H9 (cell line): ENCODE measurements at regions not wholly inside any gene's neighbourhood (a gene's known extent, or its start where the extent isn't known, plus 50 kb on each side); places are given as distances from the start of the nearest gene placed in this dataset.

ENCODE experiments used
- DNase-seq: peaks from one replicate; pipeline ENCODE4 v3.0.0-alpha.2; 2017
- H2AFZ ChIP-seq: one replicate; pipeline ENCODE4 v1.6.1; 2013; ENCODE audit warnings: mild to moderate bottlenecking, low read length, control low read depth, moderate library complexity
- H2AK5ac ChIP-seq: 2 replicates; pipeline ENCODE4 v1.6.1; 2013; ENCODE audit warnings: low read length, control low read depth, mixed read lengths; ENCODE audit not compliant: insufficient read length
- H2BK120ac ChIP-seq: one replicate; pipeline ENCODE4 v1.6.1; 2013; ENCODE audit warnings: low read depth, mild to moderate bottlenecking, low read length, control low read depth, inconsistent platforms; ENCODE audit not compliant: poor library complexity, severe bottlenecking
- H2BK12ac ChIP-seq: 2 replicates; pipeline ENCODE4 v1.6.1; 2013; ENCODE audit warnings: low read length, control low read depth, mixed read lengths, low read depth; ENCODE audit not compliant: insufficient read length
- H2BK15ac ChIP-seq: 2 replicates; pipeline ENCODE4 v1.6.1; 2013; ENCODE audit warnings: low read depth, low read length, control low read depth
- H2BK20ac ChIP-seq: one replicate; pipeline ENCODE4 v1.6.1; 2013; ENCODE audit warnings: low read depth, mild to moderate bottlenecking, low read length, control low read depth, inconsistent platforms; ENCODE audit not compliant: poor library complexity, severe bottlenecking
- H2BK5ac ChIP-seq: 2 replicates; pipeline ENCODE4 v1.6.1; 2013; ENCODE audit warnings: low read length, control low read depth, mixed read lengths; ENCODE audit not compliant: insufficient read length
- H3K14ac ChIP-seq: 2 replicates; pipeline ENCODE4 v1.6.1; 2013; ENCODE audit warnings: low read length, control low read depth; ENCODE audit not compliant: insufficient read depth
- H3K18ac ChIP-seq: 2 replicates; pipeline ENCODE4 v1.6.1; 2013; ENCODE audit warnings: low read depth, mild to moderate bottlenecking, mixed read lengths, low read length, control low read depth; ENCODE audit not compliant: insufficient read length
- H3K23ac ChIP-seq: 2 replicates; pipeline ENCODE4 v1.6.1; 2013; ENCODE audit warnings: low read length, control low read depth, mixed read lengths, low read depth; ENCODE audit not compliant: insufficient read length
- H3K23me2 ChIP-seq: 2 replicates; pipeline ENCODE4 v1.6.1; 2013; ENCODE audit warnings: low read depth, mild to moderate bottlenecking, mixed read lengths, low read length, control low read depth; ENCODE audit not compliant: insufficient read length, poor library complexity, severe bottlenecking
- H3K27ac ChIP-seq: 2 replicates; pipeline ENCODE4 v1.5.1; 2013; ENCODE audit warnings: low read length, control low read depth, mixed read lengths, low read depth; ENCODE audit not compliant: insufficient read length
- H3K27me3 ChIP-seq: 2 replicates; pipeline ENCODE4 v1.6.1; 2013; ENCODE audit warnings: low read length, control low read depth, inconsistent platforms; ENCODE audit not compliant: insufficient read depth
- H3K4ac ChIP-seq: 2 replicates; pipeline ENCODE4 v1.6.1; 2013; ENCODE audit warnings: low read depth, mild to moderate bottlenecking, control low read depth, inconsistent platforms, low read length, moderate library complexity
- H3K4me1 ChIP-seq: 2 replicates; pipeline ENCODE4 v1.6.1; 2013; ENCODE audit warnings: low read length, control low read depth, inconsistent platforms; ENCODE audit not compliant: insufficient read depth
- H3K4me2 ChIP-seq: 2 replicates; pipeline ENCODE4 v1.6.1; 2013; ENCODE audit warnings: low read length, control low read depth, mixed read lengths; ENCODE audit not compliant: insufficient read length, insufficient read depth
- H3K56ac ChIP-seq: 2 replicates; pipeline ENCODE4 v1.6.1; 2013; ENCODE audit warnings: low read depth, mild to moderate bottlenecking, mixed read lengths, low read length, control low read depth; ENCODE audit not compliant: insufficient read length
- H3K79me1 ChIP-seq: 2 replicates; pipeline ENCODE4 v1.6.1; 2013; ENCODE audit warnings: low read depth, mild to moderate bottlenecking, moderate library complexity, low read length, control low read depth, inconsistent platforms; ENCODE audit not compliant: insufficient read depth, poor library complexity, severe bottlenecking
- H3K79me2 ChIP-seq: 2 replicates; pipeline ENCODE4 v1.6.1; 2013; ENCODE audit warnings: low read length, control low read depth, inconsistent platforms; ENCODE audit not compliant: insufficient read depth
- H3K9ac ChIP-seq: 2 replicates; pipeline ENCODE4 v1.6.1; 2013; ENCODE audit warnings: low read length, control low read depth, mixed read lengths; ENCODE audit not compliant: insufficient read length; ENCODE audit errors: extremely low read depth
- H3K9me3 ChIP-seq: one replicate; pipeline ENCODE4 v1.6.1; 2013; ENCODE audit warnings: low read depth, low read length, inconsistent platforms; ENCODE audit not compliant: control insufficient read depth
- H3T11ph ChIP-seq: one replicate; pipeline ENCODE4 v1.6.1; 2013; ENCODE audit warnings: mild to moderate bottlenecking, low read length, control low read depth, inconsistent platforms
- H4K20me1 ChIP-seq: one replicate; pipeline ENCODE4 v1.6.1; 2013; ENCODE audit not compliant: control insufficient read depth, insufficient read length, insufficient read depth
- H4K5ac ChIP-seq: 2 replicates; pipeline ENCODE4 v1.6.1; 2013; ENCODE audit warnings: low read depth, mild to moderate bottlenecking, mixed read lengths, low read length, control low read depth; ENCODE audit not compliant: insufficient read length
- H4K8ac ChIP-seq: replicated peaks from 2 replicates; pipeline ENCODE4 v1.6.1; 2013; ENCODE audit warnings: low read length, control low read depth, mixed read lengths, low read depth; ENCODE audit not compliant: insufficient read length
- H4K91ac ChIP-seq: 2 replicates; pipeline ENCODE4 v1.6.1; 2013; ENCODE audit warnings: low read depth, mild to moderate bottlenecking, moderate library complexity, mixed read lengths, low read length, control low read depth; ENCODE audit not compliant: insufficient read length
- H3K27ac Mint-ChIP-seq, 3 experiments: 2 replicates in 2 of 3; 3 replicates in 1 of 3; pipeline ENCODE4 v1.8.0; 2020 to 2021; ENCODE audit warnings: mixed read lengths in 3 of 3, mild to moderate bottlenecking in 1 of 3, moderate library complexity in 1 of 3
- H3K27me3 Mint-ChIP-seq: 2 replicates; pipeline ENCODE4 v1.8.0; 2021; ENCODE audit warnings: low read depth, mild to moderate bottlenecking, moderate library complexity, mixed read lengths
- H3K36me3 Mint-ChIP-seq, 3 experiments: 2 replicates in 2 of 3; 3 replicates in 1 of 3; pipeline ENCODE4 v1.8.0; 2020 to 2021; ENCODE audit warnings: low read depth in 3 of 3, mixed read lengths in 3 of 3; ENCODE audit not compliant: insufficient read depth in 1 of 3
- H3K4me1 Mint-ChIP-seq, 2 experiments: 2 replicates each; pipeline ENCODE4 v1.8.0; 2020; ENCODE audit warnings: mixed read lengths in 2 of 2
- H3K4me3 Mint-ChIP-seq, 2 experiments: 2 replicates in 1 of 2; 3 replicates in 1 of 2; pipeline ENCODE4 v1.8.0; 2020 to 2021; ENCODE audit warnings: mild to moderate bottlenecking in 2 of 2, mixed read lengths in 2 of 2, moderate library complexity in 1 of 2
- H3K9me3 Mint-ChIP-seq, 2 experiments: 2 replicates in 1 of 2; 3 replicates in 1 of 2; pipeline ENCODE4 v1.8.0; 2020; ENCODE audit warnings: mild to moderate bottlenecking in 2 of 2, mixed read lengths in 2 of 2, moderate library complexity in 1 of 2
- CTCF ChIP-seq: fragments of 200-600 bp; sonication (generic); conservative IDR thresholded peaks from 3 replicates; pipeline ENCODE4 v1.8.0; 2021; ENCODE audit warnings: antibody characterized with exemption, mild to moderate bottlenecking
- WGBS: extraction: QIAGEN DNeasy Blood & Tissue Kit; methylation state at CpG from one replicate; pipeline ENCODE4 v1.1.7; 2013; ENCODE audit warnings: missing lambda C conversion rate, low lambda C conversion rate, mixed read lengths; ENCODE audit not compliant: insufficient read length; ENCODE audit errors: extremely low coverage; 5-methylcytosine and 5-hydroxymethylcytosine counted together

GRCh38 chr5:24272741-24273140 lies 372.0 kb downstream of the CDH10 start:
- H3K27ac ChIP-seq = no peak overlapping the region
- WGBS = no CpG with 5 or more reads among the region's 7 CpGs
- no peaks in the 10 kb centered on the region for H3K79me1 ChIP-seq
- H3K4ac ChIP-seq = no peak overlapping the region
- no peak for TF ChIP-seq CTCF
- H3K18ac ChIP-seq = no peak overlapping the region
- no peak overlapping the region for H3K9ac ChIP-seq
- H4K8ac ChIP-seq = no peak overlapping the region
- no peak overlapping the region for H2BK20ac ChIP-seq
- H3K27ac Mint-ChIP-seq = no peak overlapping the region
- H3K4me1 Mint-ChIP-seq = no peaks in the 10 kb centered on the region
- no peak overlapping the region for H4K5ac ChIP-seq
- H3K9me3 Mint-ChIP-seq = no peaks in the 10 kb centered on the region
- no peak overlapping the region for H2BK5ac ChIP-seq
- H3K4me3 Mint-ChIP-seq = no peak overlapping the region
- H3K27me3 Mint-ChIP-seq = no peaks in the 10 kb centered on the region
- H3K36me3 Mint-ChIP-seq = no peaks in the 10 kb centered on the region
- H2AFZ ChIP-seq = no peak overlapping the region
- H3K4me2 ChIP-seq = no peak overlapping the region
- H3K4me1 ChIP-seq = no peaks in the 10 kb centered on the region
- H2BK120ac ChIP-seq = no peak overlapping the region
- no peak overlapping the region for H3K14ac ChIP-seq
- no peak overlapping the region for H2BK12ac ChIP-seq
- H4K20me1 ChIP-seq = no peaks in the 10 kb centered on the region
- no peak overlapping the region for H4K91ac ChIP-seq
- H3K27me3 ChIP-seq = no peaks in the 10 kb centered on the region
- DNase-seq = no peak
- H3K56ac ChIP-seq = no peak overlapping the region
- no peak overlapping the region for H2BK15ac ChIP-seq
- no peak overlapping the region for H2AK5ac ChIP-seq
- H3K79me2 ChIP-seq = no peaks in the 10 kb centered on the region
- H3K23ac ChIP-seq = no peak overlapping the region
- H3K23me2 ChIP-seq = no peaks in the 10 kb centered on the region
- H3T11ph ChIP-seq = no peak overlapping the region
- H3K9me3 ChIP-seq = no peaks in the 10 kb centered on the region
